Peyer's patch (tissue), 4 donors: ENCODE measurements at regions not wholly inside any gene's neighbourhood (a gene's known extent, or its start where the extent isn't known, plus 50 kb on each side); places are given as distances from the start of the nearest gene placed in this dataset.

Source experiments
- DNase-seq, 3 donors: peaks; one replicate each; pipeline ENCODE4 v3.0.0-alpha.2; 2017 to 2019
- H3K27ac ChIP-seq, 4 donors: fragments of 200-600 bp; sonication (generic); one replicate each; pipeline ENCODE4 v1.5.1; 2016 to 2019
- H3K27me3 ChIP-seq, 2 donors: fragments of 200-600 bp; sonication (generic); one replicate each; pipeline ENCODE4 v1.5.1; 2019
- H3K36me3 ChIP-seq, 3 donors: fragments of 200-600 bp; sonication (generic); one replicate each; pipeline ENCODE4 v1.5.1; 2016 to 2019
- H3K4me1 ChIP-seq, 4 donors: fragments of 200-600 bp; sonication (generic); one replicate each; pipeline ENCODE4 v1.5.1; 2016 to 2019
- H3K4me3 ChIP-seq, 4 donors: fragments of 200-600 bp; sonication (generic); 1 replicate in 3 of 4; 2 replicates in 1 of 4; pipeline ENCODE4 v1.5.1; 2016 to 2019; ENCODE audit warnings: mild to moderate bottlenecking in 1 of 4
- H3K9me3 ChIP-seq, 4 donors: fragments of 200-600 bp; sonication (generic); one replicate each; pipeline ENCODE4 v1.5.1; 2016 to 2019; ENCODE audit warnings: mild to moderate bottlenecking in 1 of 4
- POLR2A ChIP-seq, 2 donors: fragments of 450-650 bp; IDR thresholded peaks; one replicate each; pipeline ENCODE4 v1.5.1; 2017; ENCODE audit warnings: antibody characterized with exemption in 2 of 2, mild to moderate bottlenecking in 2 of 2, moderate library complexity in 2 of 2
- TF ChIP-seq, protein P1 (sequence below), 6 experiments: fragments of 450-650 bp in 4 of 6; fragments of 200-600 bp in 2 of 6; sonication (generic) in 1 of 6; IDR thresholded peaks; one replicate each; pipeline ENCODE4 v1.5.1; 2017 to 2019; ENCODE audit warnings: antibody characterized with exemption in 6 of 6, mild to moderate bottlenecking in 3 of 6, moderate library complexity in 1 of 6

DNA sequence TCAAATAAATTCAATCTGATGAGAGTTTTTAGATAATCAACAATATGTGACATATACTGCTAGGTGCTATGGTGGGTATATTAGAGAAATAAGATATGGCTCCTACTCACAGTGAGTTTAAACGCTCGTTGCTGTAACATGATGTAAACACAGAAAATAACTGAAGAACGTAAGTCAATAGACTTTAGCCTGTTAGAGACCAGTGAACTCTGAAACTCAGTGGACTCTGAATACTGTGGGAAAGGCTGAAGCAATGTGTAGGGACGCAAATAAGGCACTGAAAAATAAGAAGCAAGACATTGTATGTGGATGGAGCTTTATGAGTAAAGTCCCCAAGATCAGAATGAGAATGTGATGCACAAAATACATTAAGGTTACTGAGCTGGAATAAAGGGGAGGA lies 431.6 kb downstream of the TFAP2B start:
- TF ChIP-seq, protein P1, sequence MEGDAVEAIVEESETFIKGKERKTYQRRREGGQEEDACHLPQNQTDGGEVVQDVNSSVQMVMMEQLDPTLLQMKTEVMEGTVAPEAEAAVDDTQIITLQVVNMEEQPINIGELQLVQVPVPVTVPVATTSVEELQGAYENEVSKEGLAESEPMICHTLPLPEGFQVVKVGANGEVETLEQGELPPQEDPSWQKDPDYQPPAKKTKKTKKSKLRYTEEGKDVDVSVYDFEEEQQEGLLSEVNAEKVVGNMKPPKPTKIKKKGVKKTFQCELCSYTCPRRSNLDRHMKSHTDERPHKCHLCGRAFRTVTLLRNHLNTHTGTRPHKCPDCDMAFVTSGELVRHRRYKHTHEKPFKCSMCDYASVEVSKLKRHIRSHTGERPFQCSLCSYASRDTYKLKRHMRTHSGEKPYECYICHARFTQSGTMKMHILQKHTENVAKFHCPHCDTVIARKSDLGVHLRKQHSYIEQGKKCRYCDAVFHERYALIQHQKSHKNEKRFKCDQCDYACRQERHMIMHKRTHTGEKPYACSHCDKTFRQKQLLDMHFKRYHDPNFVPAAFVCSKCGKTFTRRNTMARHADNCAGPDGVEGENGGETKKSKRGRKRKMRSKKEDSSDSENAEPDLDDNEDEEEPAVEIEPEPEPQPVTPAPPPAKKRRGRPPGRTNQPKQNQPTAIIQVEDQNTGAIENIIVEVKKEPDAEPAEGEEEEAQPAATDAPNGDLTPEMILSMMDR (IDR thresholded peaks at IDR 0.05) = no peak
- TF ChIP-seq POLR2A (IDR thresholded peaks at IDR 0.05) = no peak
- H3K27me3 ChIP-seq = no peaks in the 10 kb centered on the region
- no peaks in the 10 kb centered on the region for H3K9me3 ChIP-seq
- no peak overlapping the region for H3K27ac ChIP-seq
- no peaks in the 10 kb centered on the region for H3K36me3 ChIP-seq
- H3K4me1 ChIP-seq = no peaks in the 10 kb centered on the region
- no peak overlapping the region for H3K4me3 ChIP-seq
- no peak for DNase-seq

DNA sequence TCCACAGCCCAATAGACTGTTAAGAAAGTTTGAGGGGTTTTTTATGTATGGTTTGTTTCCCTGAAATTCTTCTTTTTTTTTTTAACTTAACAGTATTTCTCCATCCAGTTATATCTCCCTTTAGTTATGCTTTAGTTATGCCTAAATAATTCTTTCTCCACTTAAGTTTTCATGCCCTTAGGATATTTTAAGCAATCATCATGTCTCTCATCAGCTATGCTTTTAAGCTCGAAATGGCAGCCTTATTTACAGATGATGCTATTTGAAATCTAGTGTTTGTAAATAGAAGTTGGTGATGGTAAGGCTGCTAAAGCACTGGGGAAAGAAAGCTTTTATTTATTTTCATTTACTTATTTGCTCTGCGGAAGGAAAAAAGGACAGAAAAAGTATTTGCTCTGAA lies 439.3 kb downstream of the TFAP2B start:
- no peak for TF ChIP-seq POLR2A (IDR thresholded peaks at IDR 0.05)
- TF ChIP-seq, protein P1 (IDR thresholded peaks at IDR 0.05) = no peak
- H3K9me3 ChIP-seq = no peaks in the 10 kb centered on the region
- DNase-seq = no peak
- H3K4me3 ChIP-seq = no peak overlapping the region
- H3K27me3 ChIP-seq = no peaks in the 10 kb centered on the region
- no peaks in the 10 kb centered on the region for H3K36me3 ChIP-seq
- H3K27ac ChIP-seq = no peak overlapping the region
- no peaks in the 10 kb centered on the region for H3K4me1 ChIP-seq

DNA sequence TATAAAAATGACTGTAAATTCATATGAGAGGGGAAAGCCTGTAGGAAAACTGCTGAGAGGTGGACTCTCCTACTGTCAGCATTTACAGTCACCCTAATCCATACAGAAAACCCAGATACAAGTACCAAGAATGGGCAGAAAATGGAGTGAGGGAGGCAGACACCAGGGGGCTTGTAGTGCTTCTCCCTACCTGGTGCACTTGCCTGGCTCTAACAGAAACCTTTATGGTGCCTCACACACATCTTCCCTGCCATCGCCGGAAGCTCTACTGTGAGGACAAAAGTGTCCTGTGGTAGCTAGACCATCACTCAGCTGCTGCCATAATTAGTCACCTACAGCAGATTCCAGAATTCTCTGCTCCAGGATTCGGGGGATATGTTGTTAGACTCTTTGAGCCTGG lies 441.3 kb downstream of the TFAP2B start:
- H3K4me3 ChIP-seq = no peak overlapping the region
- no peaks in the 10 kb centered on the region for H3K4me1 ChIP-seq
- H3K36me3 ChIP-seq = no peaks in the 10 kb centered on the region
- TF ChIP-seq, protein P1 (IDR thresholded peaks at IDR 0.05) = no peak
- no peak for TF ChIP-seq POLR2A (IDR thresholded peaks at IDR 0.05)
- no peak for DNase-seq
- H3K27me3 ChIP-seq = no peaks in the 10 kb centered on the region
- no peaks in the 10 kb centered on the region for H3K9me3 ChIP-seq
- no peak overlapping the region for H3K27ac ChIP-seq

DNA sequence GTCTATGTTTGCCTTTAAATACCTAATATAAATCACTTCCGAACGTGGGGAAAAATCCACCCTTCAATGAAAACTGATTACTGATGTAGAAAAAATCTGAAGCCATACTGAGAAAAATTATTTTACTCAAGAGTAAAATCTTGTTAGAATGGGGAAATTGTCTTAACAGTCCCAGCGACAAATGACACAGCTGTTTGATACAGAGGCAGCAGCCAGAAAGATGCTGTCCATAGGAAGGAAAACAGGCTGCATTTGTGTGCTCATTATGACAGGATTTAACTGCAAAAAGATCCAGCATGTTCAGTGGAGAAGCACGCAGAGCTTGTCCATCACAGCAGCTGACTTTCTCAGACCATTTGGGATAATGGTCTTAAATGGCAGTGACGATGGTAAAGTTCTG lies 443.0 kb downstream of the TFAP2B start:
- H3K4me1 ChIP-seq = no peaks in the 10 kb centered on the region
- DNase-seq = no peak
- no peaks in the 10 kb centered on the region for H3K9me3 ChIP-seq
- TF ChIP-seq, protein P1 (IDR thresholded peaks at IDR 0.05) = no peak
- no peak for TF ChIP-seq POLR2A (IDR thresholded peaks at IDR 0.05)
- H3K27me3 ChIP-seq = no peaks in the 10 kb centered on the region
- no peak overlapping the region for H3K4me3 ChIP-seq
- no peaks in the 10 kb centered on the region for H3K36me3 ChIP-seq
- no peak overlapping the region for H3K27ac ChIP-seq

DNA sequence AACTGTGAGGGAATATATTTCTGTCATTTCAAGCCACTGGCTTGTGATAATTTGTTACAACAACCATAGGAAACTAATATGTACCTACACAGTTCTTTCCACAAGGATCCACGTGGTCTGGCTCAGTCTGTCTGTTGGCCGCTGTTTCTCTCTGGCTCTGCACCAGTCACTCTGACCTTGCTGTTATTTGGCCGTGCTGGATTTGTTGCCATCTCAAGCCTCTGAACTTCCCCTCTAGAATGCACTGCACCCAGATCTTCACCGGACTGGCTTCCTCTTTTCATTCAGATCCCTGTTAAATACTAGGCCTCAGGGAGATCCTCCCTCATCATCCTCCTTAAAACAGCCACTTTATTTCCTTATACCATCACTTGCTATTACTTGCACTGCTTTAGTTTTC lies 446.8 kb downstream of the TFAP2B start:
- Histone ChIP-seq H3K4me3 (no peak overlapping the region), H3K27me3 (no peaks in the 10 kb centered on the region), H3K4me1 (no peaks in the 10 kb centered on the region), H3K27ac (no peak overlapping the region), H3K9me3 (no peaks in the 10 kb centered on the region), H3K36me3 (no peaks in the 10 kb centered on the region)
- no peak for DNase-seq
- no peak for TF ChIP-seq POLR2A (IDR thresholded peaks at IDR 0.05)
- TF ChIP-seq, protein P1 (IDR thresholded peaks at IDR 0.05) = no peak

DNA sequence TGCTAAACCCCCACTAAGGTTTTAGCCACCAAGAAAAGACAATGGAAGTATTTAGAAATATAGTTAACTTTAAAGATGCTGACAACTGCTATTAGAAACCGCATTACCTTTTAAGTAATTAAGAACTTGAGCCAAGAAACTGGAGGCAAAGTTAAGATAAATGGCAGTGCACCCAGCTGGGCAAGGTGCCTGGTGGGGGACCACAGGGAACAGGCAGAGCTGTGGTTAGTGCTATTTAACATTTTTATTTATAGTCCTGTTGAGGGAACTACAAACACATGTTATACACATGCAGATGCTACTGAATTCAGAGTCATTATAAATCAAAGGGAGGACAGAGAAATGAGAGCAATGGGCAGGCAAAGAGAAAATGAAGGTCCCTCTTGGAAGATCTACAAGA lies 447.9 kb downstream of the TFAP2B start:
- DNase-seq = no peak
- Histone ChIP-seq H3K36me3 (no peaks in the 10 kb centered on the region), H3K4me3 (no peak overlapping the region), H3K27ac (no peak overlapping the region), H3K9me3 (no peaks in the 10 kb centered on the region), H3K4me1 (no peaks in the 10 kb centered on the region), H3K27me3 (no peaks in the 10 kb centered on the region)
- TF ChIP-seq, protein P1 (IDR thresholded peaks at IDR 0.05) = no peak
- no peak for TF ChIP-seq POLR2A (IDR thresholded peaks at IDR 0.05)
